NT2/D1 (cell line): ENCODE measurements at regions not wholly inside any gene's neighbourhood (a gene's known extent, or its start where the extent isn't known, plus 50 kb on each side); places are given as distances from the start of the nearest gene placed in this dataset.
"Not testable (repeated sequence)": the region's sequence is repeated elsewhere in the genome, so short reads cannot be mapped to it uniquely, and the experiment has no call there.

ENCODE experiments used
- SUZ12 ChIP-seq: IDR thresholded peaks from 2 replicates; pipeline ENCODE4 v1.6.1; 2011; ENCODE audit not compliant: insufficient read length, insufficient read depth; ENCODE audit errors: extremely low read depth
- YY1 ChIP-seq: IDR thresholded peaks from 2 replicates; pipeline ENCODE4 v1.6.1; 2011; ENCODE audit not compliant: insufficient read length, insufficient read depth
- ZNF274 ChIP-seq: IDR thresholded peaks from 2 replicates; pipeline ENCODE4 v1.6.1; 2011; ENCODE audit warnings: mild to moderate bottlenecking, low read depth, low read length

DNA sequence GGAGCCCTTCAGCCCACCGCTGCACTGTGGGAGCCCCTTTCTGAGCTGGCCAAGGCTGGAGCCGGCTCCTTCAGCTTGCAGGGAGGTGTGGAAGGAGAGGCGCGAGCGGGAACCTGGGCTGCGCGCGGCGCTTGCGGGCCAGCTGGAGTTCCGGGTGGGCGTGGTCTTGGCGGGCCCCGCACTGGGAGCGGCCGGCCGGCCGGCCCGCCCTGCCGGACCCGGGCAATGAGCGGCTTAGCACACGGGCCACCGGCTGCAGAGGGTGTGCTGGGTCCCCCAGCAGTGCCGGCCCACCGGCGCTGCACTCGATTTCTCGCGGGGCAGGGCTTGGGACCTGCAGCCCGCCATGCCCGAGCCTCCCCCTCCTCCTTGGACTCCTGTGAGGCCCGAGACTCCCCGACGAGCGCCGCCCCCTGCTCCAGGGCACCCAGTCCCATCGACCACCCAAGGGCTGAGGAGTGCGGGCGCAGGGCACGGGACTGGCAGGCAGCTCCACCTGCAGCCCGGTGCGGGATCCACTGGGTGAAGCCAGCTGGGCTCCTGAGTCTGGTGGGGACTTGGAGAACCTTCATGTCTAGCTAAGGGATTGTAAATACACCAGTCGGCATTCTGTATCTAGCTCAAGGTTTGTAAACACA is 886.5 kb downstream of the FSTL5 start:
- TF ChIP-seq ZNF274, SUZ12, YY1: not testable (repeated sequence)
